PFSK-1 (cell line): ENCODE measurements at regions not wholly inside any gene's neighbourhood (a gene's known extent, or its start where the extent isn't known, plus 50 kb on each side); places are given as distances from the start of the nearest gene placed in this dataset.

ENCODE experiments used
- FOXP2 ChIP-seq: optimal IDR thresholded peaks from 2 replicates; pipeline ENCODE3; 2011; ENCODE audit warnings: borderline replicate concordance, control low read depth, inconsistent platforms; ENCODE audit not compliant: insufficient read depth; ENCODE audit errors: extremely low read length, extremely low read depth
- POLR2AphosphoS5 ChIP-seq: IDR thresholded peaks from 2 replicates; pipeline ENCODE4 v1.6.1; 2012; ENCODE audit warnings: low read depth, mild to moderate bottlenecking, control low read depth, low read length, moderate library complexity
- SIN3A ChIP-seq: IDR thresholded peaks from 2 replicates; pipeline ENCODE4 v1.6.1; 2012; ENCODE audit warnings: mild to moderate bottlenecking, low read length, moderate library complexity, borderline replicate concordance; ENCODE audit not compliant: insufficient read depth
- TAF1 ChIP-seq: IDR thresholded peaks from 2 replicates; pipeline ENCODE4 v1.6.1; 2012; ENCODE audit warnings: low read length, control low read depth, borderline replicate concordance; ENCODE audit not compliant: insufficient read depth
- TF ChIP-seq, protein P1 (sequence below), 2 experiments: IDR thresholded peaks; 2 replicates each; pipeline versions ENCODE4 v1.6.1 to v1.8.0; 2011 to 2012; ENCODE audit warnings: low read depth in 2 of 2, low read length in 2 of 2, control low read depth in 1 of 2, inconsistent platforms in 1 of 2, mild to moderate bottlenecking in 1 of 2, moderate library complexity in 1 of 2; ENCODE audit not compliant: insufficient read depth in 1 of 2

DNA sequence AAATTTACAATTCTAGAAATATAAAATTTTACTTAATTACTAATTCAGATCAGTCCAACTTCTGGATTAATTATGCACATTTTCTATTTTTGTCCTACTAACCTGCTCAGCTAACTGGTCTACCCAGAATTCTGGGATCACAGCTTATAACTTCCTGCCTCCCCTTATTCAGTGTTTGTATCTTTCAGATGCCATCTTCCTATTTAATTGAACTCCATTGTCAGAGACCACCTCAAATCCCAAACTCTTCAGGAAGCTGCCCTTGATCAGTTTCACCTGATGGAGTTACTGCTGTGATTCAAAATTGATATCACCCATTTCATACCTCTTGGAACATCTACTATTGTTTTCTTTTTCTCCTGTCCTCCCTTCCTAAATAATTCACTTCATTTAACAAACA is 259.2 kb downstream of the WDR11 start:
- TF ChIP-seq FOXP2, result no peak

DNA sequence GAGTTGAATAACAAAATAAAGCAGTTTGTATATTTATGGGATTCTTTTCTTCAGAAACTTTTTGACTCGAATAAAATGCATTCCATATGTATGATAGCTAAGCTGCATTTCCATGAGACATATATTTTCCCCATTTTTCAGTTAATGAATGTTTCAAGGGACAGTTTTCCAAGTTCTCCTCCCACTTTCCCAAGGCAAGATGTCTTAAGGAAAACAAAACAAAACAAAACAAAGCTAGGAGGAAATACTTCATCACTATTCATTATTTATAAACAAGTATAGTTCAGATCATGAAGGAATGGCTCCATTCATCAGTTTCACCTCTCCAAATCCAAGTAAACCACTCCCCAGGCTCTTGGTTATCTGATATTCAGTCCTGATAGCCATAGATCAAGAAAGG is 261.0 kb downstream of the WDR11 start:
- TF ChIP-seq POLR2AphosphoS5 (no peak), TAF1 (no peak), FOXP2 (no peak), SIN3A (no peak)
- TF ChIP-seq, protein P1, sequence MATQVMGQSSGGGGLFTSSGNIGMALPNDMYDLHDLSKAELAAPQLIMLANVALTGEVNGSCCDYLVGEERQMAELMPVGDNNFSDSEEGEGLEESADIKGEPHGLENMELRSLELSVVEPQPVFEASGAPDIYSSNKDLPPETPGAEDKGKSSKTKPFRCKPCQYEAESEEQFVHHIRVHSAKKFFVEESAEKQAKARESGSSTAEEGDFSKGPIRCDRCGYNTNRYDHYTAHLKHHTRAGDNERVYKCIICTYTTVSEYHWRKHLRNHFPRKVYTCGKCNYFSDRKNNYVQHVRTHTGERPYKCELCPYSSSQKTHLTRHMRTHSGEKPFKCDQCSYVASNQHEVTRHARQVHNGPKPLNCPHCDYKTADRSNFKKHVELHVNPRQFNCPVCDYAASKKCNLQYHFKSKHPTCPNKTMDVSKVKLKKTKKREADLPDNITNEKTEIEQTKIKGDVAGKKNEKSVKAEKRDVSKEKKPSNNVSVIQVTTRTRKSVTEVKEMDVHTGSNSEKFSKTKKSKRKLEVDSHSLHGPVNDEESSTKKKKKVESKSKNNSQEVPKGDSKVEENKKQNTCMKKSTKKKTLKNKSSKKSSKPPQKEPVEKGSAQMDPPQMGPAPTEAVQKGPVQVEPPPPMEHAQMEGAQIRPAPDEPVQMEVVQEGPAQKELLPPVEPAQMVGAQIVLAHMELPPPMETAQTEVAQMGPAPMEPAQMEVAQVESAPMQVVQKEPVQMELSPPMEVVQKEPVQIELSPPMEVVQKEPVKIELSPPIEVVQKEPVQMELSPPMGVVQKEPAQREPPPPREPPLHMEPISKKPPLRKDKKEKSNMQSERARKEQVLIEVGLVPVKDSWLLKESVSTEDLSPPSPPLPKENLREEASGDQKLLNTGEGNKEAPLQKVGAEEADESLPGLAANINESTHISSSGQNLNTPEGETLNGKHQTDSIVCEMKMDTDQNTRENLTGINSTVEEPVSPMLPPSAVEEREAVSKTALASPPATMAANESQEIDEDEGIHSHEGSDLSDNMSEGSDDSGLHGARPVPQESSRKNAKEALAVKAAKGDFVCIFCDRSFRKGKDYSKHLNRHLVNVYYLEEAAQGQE (IDR thresholded peaks at IDR 0.05; ENCODE audit: insufficient read depth in 1 of 2, low read depth in 2 of 2, low read length in 2 of 2), result no peak

- TF ChIP-seq, protein P1 (IDR thresholded peaks at IDR 0.05; ENCODE audit: insufficient read depth in 1 of 2, low read depth in 2 of 2, low read length in 2 of 2), result no peak
- TF ChIP-seq FOXP2, result no peak
- no peak for TF ChIP-seq POLR2AphosphoS5
- no peak for TF ChIP-seq TAF1
- TF ChIP-seq SIN3A, result no peak
Observed at GRCh38 chr10:121112579-121113384, 261.6 kb downstream of the WDR11 start.

- TF ChIP-seq TAF1 (no peak), POLR2AphosphoS5 (no peak), FOXP2 (no peak), SIN3A (no peak)
- TF ChIP-seq, protein P1 (IDR thresholded peaks at IDR 0.05; ENCODE audit: insufficient read depth in 1 of 2, low read depth in 2 of 2, low read length in 2 of 2), result no peak
Observed at GRCh38 chr10:121113385-121113696, 262.2 kb downstream of the WDR11 start.

DNA sequence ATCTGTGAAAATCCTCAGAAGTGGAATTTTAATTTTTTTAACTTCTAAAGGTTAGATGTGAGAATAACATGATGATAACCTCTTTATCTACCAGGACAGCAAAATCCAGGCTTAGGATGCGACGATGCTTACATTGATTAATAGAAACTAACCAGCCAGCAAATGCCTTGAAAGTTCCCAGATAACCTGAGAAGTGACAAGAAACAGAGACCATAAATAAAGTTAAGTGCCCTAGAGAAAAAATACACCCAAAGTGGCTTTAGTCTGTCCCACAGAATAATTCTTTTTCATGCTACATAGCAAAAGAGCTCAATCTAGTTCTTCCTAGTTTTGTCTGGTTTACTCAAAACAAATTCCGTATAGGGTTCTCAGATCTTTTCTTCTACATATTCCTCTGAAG is 262.7 kb downstream of the WDR11 start:
- TF ChIP-seq, protein P1 (IDR thresholded peaks at IDR 0.05; ENCODE audit: insufficient read depth in 1 of 2, low read depth in 2 of 2, low read length in 2 of 2), result no peak
- TF ChIP-seq TAF1, result no peak
- no peak for TF ChIP-seq FOXP2
- TF ChIP-seq POLR2AphosphoS5, result no peak
- TF ChIP-seq SIN3A, result no peak
